Naive thymus-derived CD8-positive, alpha-beta T cell (primary cell): ENCODE measurements at regions not wholly inside any gene's neighbourhood (a gene's known extent, or its start where the extent isn't known, plus 50 kb on each side); places are given as distances from the start of the nearest gene placed in this dataset.
"Not testable (repeated sequence)": the region's sequence is repeated elsewhere in the genome, so short reads cannot be mapped to it uniquely, and the experiment has no call there.

Source experiments
- ATAC-seq, 2 donors: fragments of 150-1000 bp; cut with Tn5 transposase in 1 of 2; sonication (Bioruptor Pico), chemical (Tn5 transposase) in 1 of 2; 1 replicate in 1 of 2; 2 replicates in 1 of 2; pipeline ENCODE4 v1.10.0; 2021; ENCODE audit warnings: mild to moderate bottlenecking in 2 of 2, moderate library complexity in 2 of 2
- POLR2A ChIA-PET: fragments of 350-600 bp; sonication (Branson Sonifier 250); formaldehyde crosslinking; loops from one replicate; lab custom pipeline; 2021; ENCODE audit warnings: antibody characterized with exemption; lab: Charles Lee
- DNase-seq, 10 donors: peaks; one replicate each; pipeline versions ENCODE4 v3.0.0 to v3.0.0-alpha.2; 2020 to 2022
- H3K27ac Mint-ChIP-seq, 10 donors: one replicate each; pipeline ENCODE4 v1.8.0; 2020 to 2022; ENCODE audit warnings: mild to moderate bottlenecking in 10 of 10, mixed read lengths in 10 of 10, moderate library complexity in 4 of 10, inconsistent platforms in 1 of 10
- H3K27me3 Mint-ChIP-seq, 5 donors: one replicate each; pipeline ENCODE4 v1.8.0; 2021 to 2022; ENCODE audit warnings: mixed read lengths in 5 of 5
- H3K36me3 Mint-ChIP-seq, 3 donors: one replicate each; pipeline ENCODE4 v1.8.0; 2020 to 2022; ENCODE audit warnings: mixed read lengths in 3 of 3, mild to moderate bottlenecking in 2 of 3, inconsistent platforms in 1 of 3
- H3K4me1 Mint-ChIP-seq, 4 donors: one replicate each; pipeline ENCODE4 v1.8.0; 2021 to 2022; ENCODE audit warnings: mixed read lengths in 4 of 4
- H3K4me3 Mint-ChIP-seq, 10 donors: one replicate each; pipeline ENCODE4 v1.8.0; 2020 to 2022; ENCODE audit warnings: mild to moderate bottlenecking in 10 of 10, mixed read lengths in 10 of 10, moderate library complexity in 6 of 10, inconsistent platforms in 1 of 10
- H3K9me3 Mint-ChIP-seq, 9 donors: one replicate each; pipeline ENCODE4 v1.8.0; 2020 to 2022; ENCODE audit warnings: mixed read lengths in 9 of 9, mild to moderate bottlenecking in 3 of 9, inconsistent platforms in 1 of 9, moderate library complexity in 1 of 9

DNA sequence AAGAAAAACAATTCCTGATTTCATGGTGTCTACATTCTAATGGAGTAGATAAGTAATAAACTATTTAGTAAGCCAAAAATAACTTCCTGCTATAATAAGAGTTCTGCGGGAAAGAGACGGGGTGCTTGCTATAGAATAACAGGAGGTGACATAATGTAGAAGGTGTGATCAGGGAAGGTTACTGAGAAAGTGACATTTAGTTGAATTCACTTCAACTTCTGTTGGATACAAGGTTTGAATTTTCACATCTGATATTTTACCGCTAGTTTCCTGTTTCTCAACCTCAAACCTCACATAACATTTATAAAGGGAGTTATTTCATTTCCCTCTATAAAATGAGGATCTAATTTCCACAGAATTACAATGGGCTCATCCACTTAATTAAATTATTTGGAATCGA, 102.3 kb upstream of the GBE1 start:
- no peak for ATAC-seq
- no peak for DNase-seq
- H3K27ac Mint-ChIP-seq: no peak overlapping the region
- H3K36me3 Mint-ChIP-seq: no peaks in the 10 kb centered on the region
- no peak overlapping the region for H3K4me3 Mint-ChIP-seq
- H3K4me1 Mint-ChIP-seq: no peaks in the 10 kb centered on the region
- H3K27me3 Mint-ChIP-seq: peaks cover 1 to 13% (median 4%) of the 10 kb centered on the region in 5 donors
- H3K9me3 Mint-ChIP-seq: no peaks in the 10 kb centered on the region
- POLR2A ChIA-PET: no interaction called here

DNA sequence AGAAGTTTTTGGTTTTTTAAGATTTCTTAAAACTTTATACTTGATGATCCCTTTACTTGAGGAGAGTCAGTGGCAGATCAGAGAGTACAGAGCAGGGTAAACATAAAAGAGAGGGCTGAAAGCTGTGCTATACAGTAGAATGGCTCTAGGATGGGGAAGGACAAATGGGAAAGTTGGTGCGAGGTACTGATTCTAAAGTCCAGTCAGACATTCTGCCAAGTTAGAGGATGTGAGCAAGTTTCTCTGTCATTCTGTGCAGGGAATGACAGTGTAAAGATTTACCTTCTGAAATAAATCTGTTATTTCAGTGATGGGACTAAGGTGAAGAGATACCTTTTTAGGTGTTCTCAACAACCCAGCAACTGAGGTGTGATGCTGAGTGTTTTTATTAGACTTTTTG, 100.1 kb upstream of the GBE1 start:
- Mint-ChIP-seq H3K4me3 (no peak overlapping the region), H3K4me1 (no peaks in the 10 kb centered on the region), H3K27ac (no peak overlapping the region), H3K36me3 (no peaks in the 10 kb centered on the region), H3K9me3 (no peaks in the 10 kb centered on the region), H3K27me3 (peaks cover 1 to 13% (median 4%) of the 10 kb centered on the region in 5 donors)
- POLR2A ChIA-PET: no interaction called here
- DNase-seq: no peak
- no peak for ATAC-seq

DNA sequence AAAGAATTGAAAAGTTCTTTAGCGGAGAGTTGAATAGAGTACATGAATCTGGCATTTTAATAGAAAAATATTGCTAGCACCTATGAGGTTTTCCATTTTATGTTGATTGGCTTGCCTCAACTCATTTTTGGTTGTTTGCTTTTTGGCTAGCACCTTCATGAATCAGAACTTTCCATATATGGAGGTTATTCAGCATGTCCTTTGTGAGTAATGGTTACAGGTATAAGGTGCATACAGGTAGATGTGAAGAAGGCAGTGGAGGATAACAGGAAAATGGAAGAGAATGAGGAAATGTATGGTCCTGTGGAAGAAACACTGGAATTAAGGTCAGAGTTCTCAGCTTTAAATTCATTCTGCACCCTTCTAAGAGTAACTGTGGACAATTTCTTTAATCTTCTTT, 98.1 kb upstream of the GBE1 start:
- Mint-ChIP-seq H3K27me3 (peaks cover 0 to 9% (median 1%) of the 10 kb centered on the region in 5 donors), H3K36me3 (no peaks in the 10 kb centered on the region), H3K9me3 (no peaks in the 10 kb centered on the region), H3K4me3 (no peak overlapping the region), H3K27ac (no peak overlapping the region), H3K4me1 (no peaks in the 10 kb centered on the region)
- no peak for ATAC-seq
- POLR2A ChIA-PET: no interaction called here
- DNase-seq: no peak

DNA sequence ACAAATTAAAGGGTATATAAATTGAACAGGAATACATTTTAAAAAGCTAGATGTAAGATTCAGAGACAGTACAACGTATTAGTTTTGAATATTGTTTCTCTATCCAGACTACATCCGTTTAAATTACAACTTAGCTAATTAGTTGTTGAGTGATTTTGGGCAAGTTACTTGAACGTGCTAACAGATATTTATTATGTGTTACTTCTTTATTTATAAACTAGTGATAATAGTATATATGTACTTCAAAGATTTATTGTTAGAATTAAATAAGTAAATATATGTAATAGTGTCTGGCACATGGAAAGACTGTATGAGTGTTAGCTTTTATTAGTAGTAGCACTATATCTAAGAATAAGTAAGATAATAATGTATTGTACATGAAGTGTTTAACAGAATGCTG, 92.0 kb upstream of the GBE1 start:
- POLR2A ChIA-PET: no interaction called here
- no peaks in the 10 kb centered on the region for H3K4me1 Mint-ChIP-seq
- no peak overlapping the region for H3K27ac Mint-ChIP-seq
- H3K36me3 Mint-ChIP-seq: no peaks in the 10 kb centered on the region
- no peak for ATAC-seq
- H3K4me3 Mint-ChIP-seq: no peak overlapping the region
- H3K27me3 Mint-ChIP-seq: no peaks in the 10 kb centered on the region
- no peak for DNase-seq
- H3K9me3 Mint-ChIP-seq: no peaks in the 10 kb centered on the region

DNA sequence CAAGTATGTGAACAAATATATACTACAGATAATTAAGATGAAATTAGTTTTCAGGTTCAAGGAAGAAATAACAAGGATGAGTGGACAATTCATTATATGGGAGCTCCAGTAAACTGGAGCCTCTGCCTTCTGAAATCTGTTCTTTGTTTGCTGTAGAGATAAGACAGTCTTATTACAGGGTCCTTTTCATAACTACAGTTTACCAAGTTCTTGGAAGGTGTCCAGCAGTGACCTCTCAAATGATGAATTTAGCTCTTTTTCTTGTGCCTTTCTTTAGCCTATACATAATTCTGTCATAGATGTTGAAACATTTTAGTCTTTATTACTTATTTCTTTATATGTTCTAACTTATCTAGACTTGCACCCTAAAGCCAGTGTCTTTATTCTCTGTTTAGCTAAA, 89.7 kb upstream of the GBE1 start:
- POLR2A ChIA-PET: no interaction called here
- Mint-ChIP-seq H3K36me3 (no peaks in the 10 kb centered on the region), H3K4me3 (no peak overlapping the region), H3K27me3 (no peaks in the 10 kb centered on the region), H3K4me1 (no peaks in the 10 kb centered on the region), H3K27ac (no peak overlapping the region), H3K9me3 (no peaks in the 10 kb centered on the region)
- no peak for ATAC-seq
- DNase-seq: no peak

DNA sequence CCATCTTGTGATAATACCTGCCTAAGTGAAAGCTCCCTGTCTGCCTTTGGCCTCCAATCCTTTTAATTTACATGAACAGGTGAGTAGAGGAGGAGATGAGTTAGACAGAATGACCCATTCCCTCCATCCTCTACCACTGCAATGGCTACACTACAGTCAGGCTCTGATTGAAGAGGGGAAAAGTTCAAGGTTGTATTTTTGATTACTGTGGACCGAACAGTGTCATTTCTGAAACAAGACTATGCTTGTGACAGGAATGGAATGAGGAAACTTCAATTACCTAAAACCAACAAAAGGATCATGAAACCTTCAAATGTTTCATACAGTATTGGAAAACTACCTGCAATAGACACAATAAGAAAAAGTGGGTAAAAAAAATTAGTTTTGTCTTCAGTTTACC, 85.5 kb upstream of the GBE1 start:
- DNase-seq (no peak), ATAC-seq (no peak)
- Mint-ChIP-seq H3K4me1 (no peaks in the 10 kb centered on the region), H3K4me3 (no peak overlapping the region), H3K9me3 (no peaks in the 10 kb centered on the region), H3K27ac (no peak overlapping the region), H3K27me3 (peaks cover 0 to 1% (median 0%) of the 10 kb centered on the region in 5 donors), H3K36me3 (no peaks in the 10 kb centered on the region)
- POLR2A ChIA-PET: no interaction called here

DNA sequence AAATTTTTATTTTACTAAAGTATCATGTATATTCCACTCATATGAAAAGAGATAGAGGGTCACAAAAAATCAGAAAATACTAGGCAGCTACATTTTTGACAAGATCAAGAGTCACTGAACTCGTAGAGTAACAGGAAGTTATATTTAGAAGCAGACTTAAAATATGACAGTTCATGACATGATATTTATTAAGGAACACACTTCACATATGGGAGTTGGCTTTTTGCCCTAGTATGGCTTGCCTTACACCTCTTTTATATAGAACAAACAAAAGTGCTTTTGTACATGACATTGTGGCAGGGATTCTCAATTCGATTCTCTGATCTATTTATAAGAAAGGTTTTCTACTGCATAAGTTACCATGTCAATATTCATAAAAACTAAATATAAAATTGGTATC, 80.1 kb upstream of the GBE1 start:
- no peak for ATAC-seq
- H3K27me3 Mint-ChIP-seq: peaks cover 0 to 4% (median 1%) of the 10 kb centered on the region in 5 donors
- no peak overlapping the region for H3K27ac Mint-ChIP-seq
- no peaks in the 10 kb centered on the region for H3K36me3 Mint-ChIP-seq
- peaks cover 0 to 11% (median 0%) of the 10 kb centered on the region in 4 donors for H3K4me1 Mint-ChIP-seq
- DNase-seq: no peak
- no peak overlapping the region for H3K4me3 Mint-ChIP-seq
- H3K9me3 Mint-ChIP-seq: no peaks in the 10 kb centered on the region
- POLR2A ChIA-PET: no interaction called here

DNA sequence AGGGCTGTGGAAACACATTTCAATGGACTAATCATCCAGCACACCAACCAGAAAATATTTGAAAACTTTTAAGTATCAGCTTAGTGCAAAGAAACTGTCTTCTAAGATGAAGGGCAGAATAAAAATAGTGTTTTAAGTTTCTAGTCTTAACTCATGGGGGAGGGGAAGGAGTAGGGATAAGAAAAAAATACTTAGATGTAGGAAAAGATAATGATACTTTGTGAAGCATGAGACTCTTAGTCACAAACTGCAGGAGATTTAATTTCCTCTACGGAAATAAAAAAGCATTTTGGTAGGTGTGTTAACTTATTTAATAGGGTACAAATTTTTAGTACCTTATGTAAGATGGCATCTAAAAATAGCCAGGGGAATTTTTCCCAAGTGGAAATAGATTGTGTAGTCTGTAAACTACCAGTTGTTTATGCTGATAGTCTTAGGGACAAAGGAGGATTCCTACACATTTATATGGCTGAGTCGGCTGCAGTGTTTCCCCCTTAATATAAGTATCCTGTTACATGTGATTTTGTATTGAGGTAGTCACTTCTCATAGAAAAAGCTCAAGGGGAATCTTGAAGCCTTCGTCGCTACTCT, 78.2 kb upstream of the GBE1 start:
- H3K9me3 Mint-ChIP-seq: no peaks in the 10 kb centered on the region
- POLR2A ChIA-PET: no interaction called here
- H3K4me3 Mint-ChIP-seq: no peak overlapping the region
- peaks cover 0 to 11% (median 0%) of the 10 kb centered on the region in 4 donors for H3K4me1 Mint-ChIP-seq
- ATAC-seq (no peak), DNase-seq (no peak)
- H3K27ac Mint-ChIP-seq: no peak overlapping the region
- no peaks in the 10 kb centered on the region for H3K36me3 Mint-ChIP-seq
- H3K27me3 Mint-ChIP-seq: peaks cover 0 to 4% (median 1%) of the 10 kb centered on the region in 5 donors

DNA sequence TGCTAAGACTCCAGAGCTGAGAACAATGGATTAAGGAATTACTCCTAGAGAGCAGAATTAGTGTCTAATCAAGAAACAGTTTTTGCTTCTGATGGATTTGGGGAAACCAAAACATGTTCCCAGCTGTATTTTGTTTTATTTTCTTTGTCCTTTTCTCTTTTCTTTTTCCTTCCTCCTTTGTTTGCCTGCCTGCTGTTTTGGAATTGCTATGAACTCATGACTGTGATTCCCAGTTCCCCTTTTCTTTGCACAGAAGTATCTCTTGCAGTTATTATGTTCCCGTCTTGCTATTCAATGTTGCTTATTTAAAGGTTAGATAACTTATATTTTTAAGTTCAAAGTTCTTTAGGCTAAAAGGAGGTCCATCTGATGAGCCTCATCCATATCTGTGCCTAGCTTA, 77.0 kb upstream of the GBE1 start:
- no peak overlapping the region for H3K4me3 Mint-ChIP-seq
- H3K4me1 Mint-ChIP-seq: peaks cover 0 to 11% (median 0%) of the 10 kb centered on the region in 4 donors
- POLR2A ChIA-PET: no interaction called here
- H3K27me3 Mint-ChIP-seq: peaks cover 0 to 4% (median 1%) of the 10 kb centered on the region in 5 donors
- DNase-seq (no peak), ATAC-seq (no peak)
- H3K36me3 Mint-ChIP-seq: peaks cover 0 to under 1% (median 0%) of the 10 kb centered on the region in 3 donors
- no peak overlapping the region for H3K27ac Mint-ChIP-seq
- no peaks in the 10 kb centered on the region for H3K9me3 Mint-ChIP-seq

DNA sequence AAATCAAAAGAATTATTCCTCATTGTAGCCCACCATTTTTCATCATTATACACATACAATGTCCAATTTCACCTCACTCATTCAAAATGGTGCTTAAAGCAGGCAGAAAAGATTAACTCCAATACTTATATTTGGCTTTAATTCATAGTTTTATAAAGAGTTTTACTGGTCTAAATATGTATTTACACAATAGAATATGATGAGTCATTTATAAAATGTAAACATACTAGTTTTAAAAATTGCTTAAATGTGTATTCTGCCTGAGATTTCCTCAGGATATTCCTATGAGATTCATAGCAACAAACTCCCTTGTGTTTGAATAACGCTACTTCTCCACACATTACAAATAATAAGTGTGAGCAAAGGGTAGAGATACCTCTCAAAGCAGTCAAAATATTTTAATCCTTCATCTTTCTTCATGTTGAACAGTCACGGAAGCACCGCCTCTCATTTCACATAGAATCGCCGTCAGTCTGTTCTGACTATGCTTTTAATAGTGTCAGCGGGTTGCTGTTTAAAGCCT, 75.7 kb upstream of the GBE1 start:
- Mint-ChIP-seq H3K36me3 (peaks cover 0 to 2% (median 0%) of the 10 kb centered on the region in 3 donors), H3K9me3 (no peaks in the 10 kb centered on the region), H3K4me3 (no peak overlapping the region), H3K27ac (no peak overlapping the region), H3K27me3 (peaks cover 0 to 7% (median 1%) of the 10 kb centered on the region in 5 donors), H3K4me1 (peaks cover 0 to 11% (median 0%) of the 10 kb centered on the region in 4 donors)
- POLR2A ChIA-PET: no interaction called here
- no peak for ATAC-seq
- no peak for DNase-seq

DNA sequence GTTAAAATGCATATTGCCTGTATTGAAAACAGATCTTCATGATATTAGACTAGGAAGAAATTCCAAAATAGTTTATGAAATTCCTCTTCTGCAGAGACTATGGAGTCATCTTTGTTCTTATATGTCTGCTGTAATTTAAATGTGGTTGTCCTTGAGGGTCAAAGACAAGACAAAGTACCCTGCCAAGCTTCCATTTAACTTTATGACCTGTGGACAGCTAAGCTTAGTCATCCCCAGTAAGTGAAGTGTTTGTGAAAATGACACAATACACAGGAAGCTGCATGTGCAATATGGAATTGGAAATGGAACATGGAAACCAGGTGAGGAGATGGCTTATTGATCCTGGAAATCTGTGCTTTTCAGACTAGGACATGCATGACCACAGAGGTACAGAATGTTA, 68.5 kb upstream of the GBE1 start:
- Mint-ChIP-seq H3K4me1 (no peaks in the 10 kb centered on the region), H3K27ac (no peak overlapping the region), H3K27me3 (peaks cover 0 to 6% (median 0%) of the 10 kb centered on the region in 5 donors), H3K36me3 (peaks cover 0 to 2% (median 0%) of the 10 kb centered on the region in 3 donors), H3K9me3 (no peaks in the 10 kb centered on the region), H3K4me3 (no peak overlapping the region)
- POLR2A ChIA-PET: no interaction called here
- no peak for ATAC-seq
- no peak for DNase-seq

DNA sequence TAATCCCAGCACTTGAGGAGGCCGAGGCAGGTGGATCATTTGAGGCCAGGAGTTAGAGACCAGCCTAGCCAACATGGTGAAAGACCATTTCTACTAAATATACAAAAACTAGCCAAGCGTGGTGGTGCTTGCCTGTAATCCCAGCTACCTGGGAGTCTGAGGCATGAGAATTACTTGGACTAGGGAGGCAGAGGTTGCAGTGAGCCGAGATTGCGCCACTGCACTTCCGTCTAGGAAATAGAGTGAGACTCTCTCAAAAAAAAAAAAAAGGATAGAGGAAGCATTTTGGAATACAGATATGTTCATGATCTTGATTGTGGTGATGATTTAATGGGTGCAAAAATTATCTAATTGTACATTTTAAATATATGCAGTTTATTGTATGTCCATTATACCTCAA, 67.8 kb upstream of the GBE1 start:
- ATAC-seq, H3K4me1 Mint-ChIP-seq, H3K27ac Mint-ChIP-seq, H3K4me3 Mint-ChIP-seq, H3K9me3 Mint-ChIP-seq, H3K27me3 Mint-ChIP-seq, POLR2A ChIA-PET, H3K36me3 Mint-ChIP-seq, DNase-seq: not testable (repeated sequence)

DNA sequence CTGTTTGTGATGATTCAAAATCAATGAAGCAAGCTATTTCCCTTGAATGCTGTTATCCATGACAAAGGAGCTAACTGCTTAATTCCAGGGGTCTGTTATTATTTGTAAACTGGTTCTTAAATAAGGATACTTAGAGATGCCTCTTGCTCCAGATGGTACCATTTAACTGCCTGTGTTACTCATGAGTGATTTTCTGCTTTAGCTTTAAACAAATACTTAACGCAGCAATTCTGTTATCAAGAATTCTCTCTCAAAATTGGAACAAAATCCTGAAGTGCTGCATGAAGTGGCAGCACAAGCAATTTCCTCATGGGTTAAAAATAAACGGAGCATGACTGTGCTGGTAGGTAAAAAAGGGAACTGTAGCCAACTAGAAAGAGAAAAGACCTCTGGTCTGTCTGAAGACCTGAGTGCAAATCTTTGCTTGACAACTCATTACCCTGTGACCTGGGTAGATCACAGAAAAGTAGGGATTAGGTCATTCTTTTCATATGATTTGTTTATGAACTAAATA, 62.5 kb upstream of the GBE1 start:
- peaks cover 0 to 13% (median 6%) of the 10 kb centered on the region in 9 donors for H3K9me3 Mint-ChIP-seq
- H3K4me3 Mint-ChIP-seq: no peak overlapping the region
- peaks cover 0 to 3% (median 0%) of the 10 kb centered on the region in 4 donors for H3K4me1 Mint-ChIP-seq
- H3K36me3 Mint-ChIP-seq: peaks cover 0 to 4% (median 0%) of the 10 kb centered on the region in 3 donors
- no peak overlapping the region for H3K27ac Mint-ChIP-seq
- DNase-seq (no peak), ATAC-seq (no peak)
- POLR2A ChIA-PET: no interaction called here
- peaks cover 0 to 8% (median 3%) of the 10 kb centered on the region in 5 donors for H3K27me3 Mint-ChIP-seq

DNA sequence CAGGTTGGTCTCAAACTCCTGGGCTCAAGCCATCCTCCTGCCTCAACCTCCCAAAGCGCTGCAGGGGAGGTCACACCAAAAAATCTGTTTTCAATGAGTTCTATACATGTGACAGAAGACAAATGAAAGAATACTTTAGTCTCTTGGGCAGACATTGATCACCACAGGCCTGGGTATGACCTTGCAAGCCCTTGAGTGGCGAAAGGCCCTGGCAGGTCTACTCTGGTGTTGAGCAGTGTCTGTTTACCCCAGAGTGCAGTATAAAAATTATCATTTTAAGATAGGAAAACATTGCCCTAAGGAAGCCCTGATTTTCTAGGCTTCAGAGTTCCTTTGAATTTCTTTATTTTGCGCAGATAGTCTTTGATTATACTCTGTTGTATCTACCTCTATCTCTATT, 61.6 kb upstream of the GBE1 start:
- H3K4me1 Mint-ChIP-seq: peaks cover 0 to 3% (median 1%) of the 10 kb centered on the region in 4 donors
- DNase-seq: no peak
- peaks cover 0 to 13% (median 6%) of the 10 kb centered on the region in 9 donors for H3K9me3 Mint-ChIP-seq
- H3K4me3 Mint-ChIP-seq: no peak overlapping the region
- POLR2A ChIA-PET: no interaction called here
- H3K27ac Mint-ChIP-seq: no peak overlapping the region
- no peak for ATAC-seq
- H3K36me3 Mint-ChIP-seq: peaks cover 0 to 4% (median 0%) of the 10 kb centered on the region in 3 donors
- peaks cover 0 to 8% (median 3%) of the 10 kb centered on the region in 5 donors for H3K27me3 Mint-ChIP-seq
